ENCODE measurements at regions not wholly inside any gene's neighbourhood (a gene's known extent, or its start where the extent isn't known, plus 50 kb on each side); places are given as distances from the start of the nearest gene placed in this dataset.

DNA sequence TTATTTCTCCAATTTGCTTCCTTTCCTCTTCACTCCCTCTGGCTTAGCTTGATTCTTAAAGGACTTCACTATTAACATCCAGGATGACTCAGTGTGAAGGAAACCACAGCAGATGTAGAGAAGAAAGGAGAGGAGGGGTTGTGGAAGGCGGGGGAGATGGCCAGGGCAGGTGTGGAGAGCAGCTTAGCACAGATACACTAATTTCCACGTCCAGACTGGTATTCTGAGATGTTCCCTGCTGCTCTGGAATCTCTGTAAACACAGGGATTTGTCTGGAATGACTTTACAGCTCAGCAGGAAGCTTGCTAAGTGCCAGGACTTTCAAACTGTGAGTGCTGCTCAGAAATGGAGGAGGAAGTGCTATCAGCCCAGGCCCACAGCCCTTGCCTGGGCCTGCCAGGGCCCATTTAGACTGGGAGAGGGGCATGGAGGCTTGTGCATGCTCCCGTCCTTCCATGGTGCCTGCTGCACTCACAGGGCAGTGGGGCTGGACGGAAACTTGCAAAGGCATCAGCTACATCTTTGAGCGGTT is 202.5 kb upstream of the DDHD1 start:
- no peak for DNase-seq
- WGBS, 2 donors: 53 to 59% methylated on average over 4 to 5 of the region's 5 CpGs

DNA sequence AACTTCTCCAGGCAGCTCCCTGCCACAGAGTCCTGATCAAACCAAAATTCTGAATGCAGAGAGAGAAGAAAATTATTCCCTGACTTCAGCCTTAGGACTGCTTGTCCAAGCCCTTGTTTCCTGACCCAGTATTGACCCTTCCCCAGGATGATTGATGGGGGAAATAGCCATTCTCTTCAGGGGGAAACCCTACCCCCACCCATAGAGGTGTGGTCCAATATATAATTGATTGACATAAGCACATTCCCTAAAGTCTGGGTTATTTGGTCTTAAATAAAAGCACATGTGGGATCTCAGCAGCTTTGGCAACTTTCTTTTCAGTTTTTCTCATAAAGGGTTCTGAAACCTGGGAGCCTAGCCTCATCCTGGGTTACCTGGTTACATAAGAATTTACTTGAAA is 201.2 kb upstream of the DDHD1 start:
- Histone ChIP-seq H3K27me3 (ENCODE audit: control insufficient read depth in 1 of 2, insufficient read depth in 2 of 2, low read length in 1 of 2) (no peaks in the 10 kb centered on the region), H3K4me3 (ENCODE audit: low read length in 2 of 2) (no peak overlapping the region), H3K9me3 (ENCODE audit: control insufficient read depth, low read length) (no peaks in the 10 kb centered on the region), H3K27ac (ENCODE audit: low read depth in 1 of 2, low read length in 2 of 2) (no peak overlapping the region), H3K36me3 (ENCODE audit: control insufficient read depth in 1 of 2, insufficient read depth in 2 of 2, low read length in 1 of 2) (no peaks in the 10 kb centered on the region), H3K4me1 (ENCODE audit: control insufficient read depth in 1 of 2, insufficient read depth in 2 of 2, low read length in 2 of 2) (no peaks in the 10 kb centered on the region)
- ATAC-seq (ENCODE audit: low FRiP score): no peak
- intact Hi-C loops (cut with DNase I): no loop called here
- no peak for DNase-seq

More for the DNA sequence above, 202.5 kb upstream of the DDHD1 start:
- H3K4me1 ChIP-seq (ENCODE audit: control insufficient read depth in 1 of 2, insufficient read depth in 2 of 2, low read length in 2 of 2): no peaks in the 10 kb centered on the region
- H3K4me3 ChIP-seq (ENCODE audit: low read length in 2 of 2): no peak overlapping the region
- H3K9me3 ChIP-seq (ENCODE audit: control insufficient read depth, low read length): no peaks in the 10 kb centered on the region
- no peak overlapping the region for H3K27ac ChIP-seq (ENCODE audit: low read depth in 1 of 2, low read length in 2 of 2)
- no peaks in the 10 kb centered on the region for H3K36me3 ChIP-seq (ENCODE audit: control insufficient read depth in 1 of 2, insufficient read depth in 2 of 2, low read length in 1 of 2)
- intact Hi-C loops (cut with DNase I): no loop called here
- no peaks in the 10 kb centered on the region for H3K27me3 ChIP-seq (ENCODE audit: control insufficient read depth in 1 of 2, insufficient read depth in 2 of 2, low read length in 1 of 2)
- no peak for ATAC-seq (ENCODE audit: low FRiP score)

DNA sequence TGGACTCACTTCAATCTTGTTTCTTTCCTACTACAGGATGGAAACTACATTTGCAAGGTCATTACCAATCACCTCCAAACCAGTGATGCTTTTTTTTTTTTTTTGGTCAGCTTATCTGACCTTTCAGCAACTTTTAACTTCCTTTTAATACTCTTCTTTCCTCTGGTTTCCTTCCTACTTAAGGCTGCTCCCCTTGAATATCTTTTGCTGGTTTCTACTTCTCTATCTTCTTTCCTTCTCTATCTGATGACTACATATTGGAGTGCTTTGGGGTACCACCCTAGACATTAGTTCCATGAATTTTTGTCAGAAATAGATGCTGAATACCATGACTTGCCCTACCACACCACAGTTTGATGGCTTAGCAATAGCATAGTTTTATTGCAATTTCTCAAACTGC is 197.7 kb upstream of the DDHD1 start:
- no peak for ATAC-seq (ENCODE audit: low FRiP score)
- DNase-seq: no peak
- no peaks in the 10 kb centered on the region for H3K4me1 ChIP-seq (ENCODE audit: control insufficient read depth in 1 of 2, insufficient read depth in 2 of 2, low read length in 2 of 2)
- no peaks in the 10 kb centered on the region for H3K9me3 ChIP-seq (ENCODE audit: control insufficient read depth, low read length)
- H3K4me3 ChIP-seq (ENCODE audit: low read length in 2 of 2): no peak overlapping the region
- H3K27me3 ChIP-seq (ENCODE audit: control insufficient read depth in 1 of 2, insufficient read depth in 2 of 2, low read length in 1 of 2): no peaks in the 10 kb centered on the region
- no peaks in the 10 kb centered on the region for H3K36me3 ChIP-seq (ENCODE audit: control insufficient read depth in 1 of 2, insufficient read depth in 2 of 2, low read length in 1 of 2)
- H3K27ac ChIP-seq (ENCODE audit: low read depth in 1 of 2, low read length in 2 of 2): no peak overlapping the region
- intact Hi-C loops (cut with DNase I): no loop called here

DNA sequence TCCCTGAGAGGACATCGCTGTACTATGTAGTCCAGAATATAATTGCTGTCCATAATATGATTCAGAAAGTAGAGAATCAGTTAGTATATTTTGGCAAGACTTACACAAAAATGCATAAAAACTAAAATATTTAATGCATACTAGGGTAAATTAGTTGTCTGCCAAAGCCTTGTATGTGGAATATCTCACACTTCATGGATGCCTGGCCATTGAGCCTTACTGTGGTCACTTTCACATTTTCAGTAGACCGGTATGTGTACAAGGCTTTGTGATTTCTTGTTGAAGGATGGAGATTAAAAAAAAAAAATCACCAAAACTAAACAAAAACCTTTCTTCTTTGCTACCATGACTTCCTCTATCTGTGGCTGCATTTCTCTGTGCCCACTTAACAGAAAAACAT is 197.3 kb upstream of the DDHD1 start:
- ATAC-seq (ENCODE audit: low FRiP score): no peak
- H3K27ac ChIP-seq (ENCODE audit: low read depth in 1 of 2, low read length in 2 of 2): no peak overlapping the region
- H3K36me3 ChIP-seq (ENCODE audit: control insufficient read depth in 1 of 2, insufficient read depth in 2 of 2, low read length in 1 of 2): no peaks in the 10 kb centered on the region
- no peak for DNase-seq
- no peaks in the 10 kb centered on the region for H3K27me3 ChIP-seq (ENCODE audit: control insufficient read depth in 1 of 2, insufficient read depth in 2 of 2, low read length in 1 of 2)
- no peaks in the 10 kb centered on the region for H3K4me1 ChIP-seq (ENCODE audit: control insufficient read depth in 1 of 2, insufficient read depth in 2 of 2, low read length in 2 of 2)
- H3K4me3 ChIP-seq (ENCODE audit: low read length in 2 of 2): no peak overlapping the region
- H3K9me3 ChIP-seq (ENCODE audit: control insufficient read depth, low read length): no peaks in the 10 kb centered on the region
- intact Hi-C loops (cut with DNase I): no loop called here
- 94% methylated on average over 2 of the region's 2 CpGs for WGBS, 2 donors

DNA sequence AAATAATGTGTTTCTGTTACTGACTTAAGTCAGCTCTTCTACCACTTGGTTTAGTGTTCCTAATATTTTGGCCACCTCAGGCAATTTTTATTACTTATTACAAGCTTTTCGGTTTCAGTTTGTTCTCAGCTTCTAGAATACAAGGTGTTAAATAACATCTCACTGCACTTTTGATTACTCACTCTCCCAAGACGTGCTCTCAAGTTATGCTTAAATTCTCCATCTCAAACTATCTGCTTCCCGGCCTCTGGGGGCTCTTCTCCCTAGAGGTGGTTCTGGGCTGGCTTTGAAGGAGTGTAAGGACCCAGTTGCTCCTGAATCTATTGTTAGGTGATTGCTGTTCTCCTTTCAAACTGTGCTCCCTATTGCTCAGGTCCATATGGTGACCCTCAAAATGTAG is 193.9 kb upstream of the DDHD1 start:
- ATAC-seq (ENCODE audit: low FRiP score) (no peak), DNase-seq (no peak)
- Histone ChIP-seq H3K4me3 (ENCODE audit: low read length in 2 of 2) (no peak overlapping the region), H3K27ac (ENCODE audit: low read depth in 1 of 2, low read length in 2 of 2) (no peak overlapping the region), H3K4me1 (ENCODE audit: control insufficient read depth in 1 of 2, insufficient read depth in 2 of 2, low read length in 2 of 2) (no peaks in the 10 kb centered on the region), H3K36me3 (ENCODE audit: control insufficient read depth in 1 of 2, insufficient read depth in 2 of 2, low read length in 1 of 2) (no peaks in the 10 kb centered on the region), H3K9me3 (ENCODE audit: control insufficient read depth, low read length) (no peaks in the 10 kb centered on the region), H3K27me3 (ENCODE audit: control insufficient read depth in 1 of 2, insufficient read depth in 2 of 2, low read length in 1 of 2) (no peaks in the 10 kb centered on the region)
- 53 to 56% methylated on average over 3 of the region's 3 CpGs for WGBS, 2 donors
- intact Hi-C loops (cut with DNase I): no loop called here

DNA sequence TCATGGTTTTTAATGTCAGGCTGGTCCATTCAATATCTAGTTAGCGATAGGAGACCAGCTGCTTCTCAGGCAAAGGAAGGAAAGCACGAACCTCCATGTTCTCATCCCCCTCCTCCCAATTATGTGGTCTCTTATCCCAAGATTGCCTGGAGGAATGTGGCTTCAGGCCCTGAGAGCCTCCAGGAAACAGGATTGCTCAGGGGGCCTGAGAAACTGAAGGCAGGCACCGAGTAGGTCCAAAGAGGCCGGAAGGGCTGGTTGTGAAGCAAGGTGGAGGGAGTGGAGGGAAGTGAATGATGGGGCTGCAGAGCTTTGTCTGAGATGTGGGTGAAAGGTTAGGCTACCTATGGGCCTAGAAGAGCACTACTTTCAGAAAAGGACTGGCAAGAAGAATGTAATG is 188.2 kb upstream of the DDHD1 start:
- 90 to 91% methylated on average over 4 of the region's 4 CpGs for WGBS, 2 donors
- ATAC-seq (ENCODE audit: low FRiP score): no peak
- intact Hi-C loops (cut with DNase I): no loop called here
- H3K27me3 ChIP-seq (ENCODE audit: control insufficient read depth in 1 of 2, insufficient read depth in 2 of 2, low read length in 1 of 2): no peaks in the 10 kb centered on the region
- H3K4me1 ChIP-seq (ENCODE audit: control insufficient read depth in 1 of 2, insufficient read depth in 2 of 2, low read length in 2 of 2): no peaks in the 10 kb centered on the region
- H3K9me3 ChIP-seq (ENCODE audit: control insufficient read depth, low read length): no peaks in the 10 kb centered on the region
- DNase-seq: no peak
- no peak overlapping the region for H3K4me3 ChIP-seq (ENCODE audit: low read length in 2 of 2)
- no peak overlapping the region for H3K27ac ChIP-seq (ENCODE audit: low read depth in 1 of 2, low read length in 2 of 2)
- H3K36me3 ChIP-seq (ENCODE audit: control insufficient read depth in 1 of 2, insufficient read depth in 2 of 2, low read length in 1 of 2): no peaks in the 10 kb centered on the region

DNA sequence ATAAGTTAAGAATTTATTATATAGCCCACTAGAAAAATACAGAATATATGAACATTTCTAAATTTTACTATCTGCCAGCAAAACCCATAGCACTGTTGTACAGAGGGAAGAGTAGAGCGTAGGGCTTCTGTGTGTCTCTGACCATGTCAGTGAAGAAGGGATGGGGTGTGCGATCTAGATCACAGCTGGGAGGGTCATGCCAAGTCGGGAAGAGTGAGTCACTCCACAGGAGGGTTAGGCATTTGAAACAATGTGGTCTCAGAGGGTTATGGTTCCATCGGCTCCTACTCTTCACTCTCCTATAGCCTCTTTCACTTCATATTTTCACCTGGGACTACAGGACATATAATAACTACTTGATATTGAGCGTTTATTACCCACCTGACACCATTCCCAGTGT is 185.1 kb upstream of the DDHD1 start:
- Histone ChIP-seq H3K4me1 (ENCODE audit: control insufficient read depth in 1 of 2, insufficient read depth in 2 of 2, low read length in 2 of 2) (no peaks in the 10 kb centered on the region), H3K9me3 (ENCODE audit: control insufficient read depth, low read length) (no peaks in the 10 kb centered on the region), H3K27me3 (ENCODE audit: control insufficient read depth in 1 of 2, insufficient read depth in 2 of 2, low read length in 1 of 2) (no peaks in the 10 kb centered on the region), H3K4me3 (ENCODE audit: low read length in 2 of 2) (no peak overlapping the region), H3K27ac (ENCODE audit: low read depth in 1 of 2, low read length in 2 of 2) (no peak overlapping the region), H3K36me3 (ENCODE audit: control insufficient read depth in 1 of 2, insufficient read depth in 2 of 2, low read length in 1 of 2) (no peaks in the 10 kb centered on the region)
- ATAC-seq (ENCODE audit: low FRiP score): no peak
- DNase-seq: no peak
- intact Hi-C loops (cut with DNase I): no loop called here
- WGBS, 2 donors: 81 to 84% methylated on average over 5 of the region's 5 CpGs

DNA sequence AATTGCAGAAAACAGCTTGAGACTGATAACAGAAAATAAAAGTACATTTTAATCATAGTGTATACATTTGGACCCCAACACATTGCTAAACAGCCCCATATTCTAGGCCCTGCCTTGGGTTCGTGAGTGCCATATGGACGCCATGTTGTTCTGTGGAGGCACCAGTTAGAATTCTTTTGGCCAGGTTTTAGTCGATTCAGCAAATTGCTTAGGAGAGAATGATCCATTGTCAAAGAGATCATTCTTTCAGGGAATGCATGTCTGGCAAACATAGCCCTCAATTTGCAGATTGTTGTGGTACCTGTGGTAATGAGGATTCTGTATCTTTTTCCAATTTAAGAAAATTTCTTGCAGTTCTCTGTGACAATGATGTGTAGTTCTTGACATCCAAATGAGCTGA is 183.6 kb upstream of the DDHD1 start:
- ATAC-seq (ENCODE audit: low FRiP score) (no peak), DNase-seq (no peak)
- H3K27ac ChIP-seq (ENCODE audit: low read depth in 1 of 2, low read length in 2 of 2): no peak overlapping the region
- no peak overlapping the region for H3K4me3 ChIP-seq (ENCODE audit: low read length in 2 of 2)
- no peaks in the 10 kb centered on the region for H3K4me1 ChIP-seq (ENCODE audit: control insufficient read depth in 1 of 2, insufficient read depth in 2 of 2, low read length in 2 of 2)
- no peaks in the 10 kb centered on the region for H3K9me3 ChIP-seq (ENCODE audit: control insufficient read depth, low read length)
- intact Hi-C loops (cut with DNase I): no loop called here
- no peaks in the 10 kb centered on the region for H3K36me3 ChIP-seq (ENCODE audit: control insufficient read depth in 1 of 2, insufficient read depth in 2 of 2, low read length in 1 of 2)
- WGBS, 2 donors: 94 to 95% methylated on average over 3 of the region's 3 CpGs
- no peaks in the 10 kb centered on the region for H3K27me3 ChIP-seq (ENCODE audit: control insufficient read depth in 1 of 2, insufficient read depth in 2 of 2, low read length in 1 of 2)

DNA sequence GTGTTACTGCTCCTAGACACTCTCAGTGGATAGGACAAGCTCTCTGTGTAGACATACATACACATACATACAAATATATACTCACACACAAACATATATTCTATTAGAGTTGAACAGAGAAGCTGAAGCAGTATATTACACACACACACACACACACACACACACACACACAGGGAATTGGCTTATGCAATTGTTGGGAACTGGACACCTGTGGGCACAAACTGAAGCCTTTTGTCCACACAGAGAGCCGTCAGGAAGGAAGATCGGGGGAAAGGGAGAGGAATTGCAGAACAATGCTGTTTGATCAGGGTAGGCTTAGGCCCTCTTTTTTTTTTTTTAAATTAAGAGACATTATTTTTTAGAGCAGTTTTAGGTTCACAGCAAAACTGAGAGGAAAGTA is 180.7 kb upstream of the DDHD1 start:
- no peak for ATAC-seq (ENCODE audit: low FRiP score)
- 93 to 100% methylated on average over 2 of the region's 2 CpGs for WGBS, 2 donors
- no peak for DNase-seq
- no peaks in the 10 kb centered on the region for H3K4me1 ChIP-seq (ENCODE audit: control insufficient read depth in 1 of 2, insufficient read depth in 2 of 2, low read length in 2 of 2)
- no peaks in the 10 kb centered on the region for H3K36me3 ChIP-seq (ENCODE audit: control insufficient read depth in 1 of 2, insufficient read depth in 2 of 2, low read length in 1 of 2)
- no peaks in the 10 kb centered on the region for H3K27me3 ChIP-seq (ENCODE audit: control insufficient read depth in 1 of 2, insufficient read depth in 2 of 2, low read length in 1 of 2)
- no peak overlapping the region for H3K27ac ChIP-seq (ENCODE audit: low read depth in 1 of 2, low read length in 2 of 2)
- intact Hi-C loops (cut with DNase I): no loop called here
- no peaks in the 10 kb centered on the region for H3K9me3 ChIP-seq (ENCODE audit: control insufficient read depth, low read length)
- H3K4me3 ChIP-seq (ENCODE audit: low read length in 2 of 2): no peak overlapping the region

Data from aorta (tissue), 5 donors.